GM10266 (cell line): ENCODE measurements at regions not wholly inside any gene's neighbourhood (a gene's known extent, or its start where the extent isn't known, plus 50 kb on each side); places are given as distances from the start of the nearest gene placed in this dataset.

ENCODE experiments used
- DNase-seq: peaks from one replicate; pipeline ENCODE4 v3.0.0; 2012; ENCODE audit errors: extremely low spot score
- CTCF ChIP-seq: IDR thresholded peaks from 2 replicates; pipeline ENCODE4 v1.5.1; 2012; ENCODE audit warnings: mild to moderate bottlenecking, low read depth; ENCODE audit not compliant: control insufficient read depth, insufficient read depth; ENCODE audit errors: missing control alignments

- no peak for TF ChIP-seq CTCF
- DNase-seq = peak; percentile 14
Observed at GRCh38 chr10:107433605-107434004, 269.1 kb upstream of the SORCS1 start.

- no peak for DNase-seq
Observed at GRCh38 chr10:107430446-107430845, 265.9 kb upstream of the SORCS1 start.

GRCh38 chr10:107427016-107427415 is 262.5 kb upstream of the SORCS1 start:
- TF ChIP-seq CTCF = no peak

More at GRCh38 chr10:107430446-107430845, 265.9 kb upstream of the SORCS1 start:
- no peak for TF ChIP-seq CTCF

GRCh38 chr10:107425931-107426553 is 261.5 kb upstream of the SORCS1 start:
- no peak for TF ChIP-seq CTCF
- DNase-seq = peak; percentile 15

More at GRCh38 chr10:107427016-107427415, 262.5 kb upstream of the SORCS1 start:
- DNase-seq = no peak

- no peak for TF ChIP-seq CTCF
- no peak for DNase-seq
Observed at GRCh38 chr10:107424628-107425027, 260.1 kb upstream of the SORCS1 start.

GRCh38 chr10:107423903-107424302 is 259.4 kb upstream of the SORCS1 start:
- TF ChIP-seq CTCF = no peak
- DNase-seq = no peak

- DNase-seq = no peak
Observed at GRCh38 chr10:107422681-107423080, 258.2 kb upstream of the SORCS1 start.

More at GRCh38 chr10:107422681-107423080, 258.2 kb upstream of the SORCS1 start:
- no peak for TF ChIP-seq CTCF
